ENCODE measurements at regions not wholly inside any gene's neighbourhood (a gene's known extent, or its start where the extent isn't known, plus 50 kb on each side); places are given as distances from the start of the nearest gene placed in this dataset.
"Not testable (repeated sequence)": the region's sequence is repeated elsewhere in the genome, so short reads cannot be mapped to it uniquely, and the experiment has no call there.

DNA sequence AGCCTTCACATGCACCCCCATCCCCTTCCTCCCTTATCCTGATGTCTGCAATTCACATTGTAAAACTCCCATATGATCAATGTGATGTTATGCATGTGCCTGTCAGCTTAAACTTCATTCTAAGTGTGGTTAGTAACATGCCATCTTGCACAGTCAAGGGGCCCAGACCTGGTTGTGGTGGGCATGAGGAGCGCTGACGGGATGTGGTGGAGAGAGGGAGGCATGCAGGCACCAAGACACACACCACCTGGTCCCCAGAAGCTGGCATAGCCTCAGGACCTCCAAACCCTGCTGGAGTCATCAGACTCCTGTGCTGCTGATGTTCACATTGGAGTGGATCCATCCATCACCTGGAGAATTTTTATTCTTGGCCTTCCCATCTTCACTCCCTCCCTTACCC, 90.5 kb upstream of the ABCC4 start:
- DNase-seq: no peak

DNA sequence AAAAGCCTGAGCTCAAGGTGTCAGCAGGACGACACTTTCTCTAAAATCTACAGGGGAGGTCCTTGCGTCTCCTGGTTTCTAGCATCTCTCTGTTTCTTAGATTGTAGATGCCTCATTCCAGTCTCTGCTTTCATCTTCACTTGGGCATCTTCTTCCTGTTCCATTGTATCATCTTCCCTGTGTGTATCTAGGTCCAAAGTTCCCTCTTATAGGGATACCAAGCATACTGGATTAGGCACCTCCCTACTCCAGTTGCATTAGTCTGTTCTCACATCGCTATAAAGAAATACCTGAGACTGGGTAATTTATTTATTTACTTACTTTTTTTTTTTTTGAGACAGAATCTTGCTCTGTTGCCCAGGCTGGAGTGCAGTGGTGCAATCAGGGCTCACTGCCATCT, 91.3 kb upstream of the ABCC4 start:
- no peak for DNase-seq

DNA sequence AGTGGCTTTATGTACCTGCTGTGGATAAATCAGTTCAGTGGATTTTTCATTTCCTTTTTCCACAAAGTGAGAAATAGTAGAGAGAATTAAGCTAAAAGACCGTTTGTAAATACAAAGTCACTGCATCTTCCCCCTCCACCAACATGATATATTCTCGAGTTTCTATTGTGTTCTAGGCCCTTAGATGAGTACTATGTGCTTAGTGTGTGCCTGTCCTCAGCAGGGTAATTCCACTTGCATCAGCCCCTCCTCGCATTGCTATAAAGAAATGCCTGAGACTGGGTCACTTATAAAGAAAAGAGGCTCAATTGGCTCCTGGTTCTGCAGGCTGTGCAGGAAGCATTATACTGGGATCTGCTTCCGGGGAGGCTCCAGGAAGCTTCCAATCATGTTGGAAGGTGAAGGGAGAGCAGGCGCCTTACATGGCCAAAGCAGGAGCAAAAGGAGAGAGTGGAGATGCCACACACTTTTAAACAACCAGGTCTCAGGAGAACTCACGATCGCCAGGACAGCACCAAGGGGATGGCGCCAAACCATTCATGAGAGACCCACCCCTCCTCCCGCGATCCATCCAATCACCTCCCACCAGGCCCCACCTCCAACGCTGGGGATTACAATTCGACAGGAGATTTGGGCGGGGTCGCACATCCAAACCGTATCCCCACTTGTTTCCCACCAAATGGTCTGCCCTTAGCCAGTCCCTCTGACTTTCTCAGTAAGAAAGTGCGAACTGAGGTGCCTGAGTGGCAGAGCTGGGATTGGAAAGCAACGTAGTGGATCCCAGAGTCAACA, 102.3 kb upstream of the ABCC4 start:
- no peak for DNase-seq

DNA sequence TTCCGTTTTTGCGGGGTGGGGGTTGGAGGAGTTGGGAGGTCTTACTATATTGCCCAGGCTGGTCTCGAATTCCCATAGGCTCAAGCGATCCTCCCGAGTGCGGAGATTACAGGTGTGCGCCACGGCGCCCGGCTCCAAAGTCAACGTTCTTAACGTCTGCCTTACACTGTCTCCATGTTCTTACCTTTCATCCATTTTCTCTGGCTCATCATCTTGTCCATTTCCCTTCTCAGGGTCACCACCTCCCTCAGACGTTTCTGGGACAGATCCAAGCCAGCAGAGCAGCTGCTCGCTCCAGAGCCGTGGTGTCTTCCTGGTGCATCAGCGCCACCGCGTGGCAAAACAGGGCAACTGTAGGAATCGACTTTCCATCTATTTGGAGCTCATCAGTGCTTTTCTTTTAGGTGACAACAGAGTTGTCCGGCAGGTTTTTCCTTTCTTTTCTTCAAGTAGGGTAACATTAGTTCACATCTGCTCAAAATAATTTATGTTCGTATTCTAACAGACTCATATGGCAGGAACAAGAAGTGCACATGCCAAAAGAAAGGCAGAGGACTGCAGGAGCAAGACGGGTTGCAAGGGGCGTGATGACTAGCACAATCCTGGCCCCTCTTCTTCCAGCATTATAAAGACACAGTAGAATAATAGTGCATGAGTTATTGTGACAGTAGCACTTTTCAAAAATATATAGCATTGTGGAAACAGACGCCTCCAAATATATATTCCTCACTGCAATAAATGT, 103.1 kb upstream of the ABCC4 start:
- peak; percentile 36 for DNase-seq

DNA sequence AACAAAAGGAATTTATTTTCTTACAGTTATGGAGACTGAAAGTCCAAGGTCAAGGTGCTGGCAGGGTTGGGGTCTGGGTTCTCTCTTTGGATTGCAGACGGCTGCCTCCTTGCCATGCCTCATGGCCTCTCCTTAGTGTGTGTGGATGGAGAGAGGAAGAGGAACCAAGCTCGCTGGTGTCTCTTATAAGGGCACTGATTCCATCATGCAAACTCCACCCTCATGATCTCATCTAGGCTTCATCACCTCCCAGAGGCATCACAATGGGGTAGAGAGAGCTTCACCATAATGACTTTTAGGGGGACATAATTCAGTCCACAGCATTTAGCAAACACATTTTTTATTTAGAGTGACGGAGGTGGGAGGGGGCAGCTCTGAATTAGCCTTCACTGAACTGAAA, 104.9 kb upstream of the ABCC4 start:
- no peak for DNase-seq

DNA sequence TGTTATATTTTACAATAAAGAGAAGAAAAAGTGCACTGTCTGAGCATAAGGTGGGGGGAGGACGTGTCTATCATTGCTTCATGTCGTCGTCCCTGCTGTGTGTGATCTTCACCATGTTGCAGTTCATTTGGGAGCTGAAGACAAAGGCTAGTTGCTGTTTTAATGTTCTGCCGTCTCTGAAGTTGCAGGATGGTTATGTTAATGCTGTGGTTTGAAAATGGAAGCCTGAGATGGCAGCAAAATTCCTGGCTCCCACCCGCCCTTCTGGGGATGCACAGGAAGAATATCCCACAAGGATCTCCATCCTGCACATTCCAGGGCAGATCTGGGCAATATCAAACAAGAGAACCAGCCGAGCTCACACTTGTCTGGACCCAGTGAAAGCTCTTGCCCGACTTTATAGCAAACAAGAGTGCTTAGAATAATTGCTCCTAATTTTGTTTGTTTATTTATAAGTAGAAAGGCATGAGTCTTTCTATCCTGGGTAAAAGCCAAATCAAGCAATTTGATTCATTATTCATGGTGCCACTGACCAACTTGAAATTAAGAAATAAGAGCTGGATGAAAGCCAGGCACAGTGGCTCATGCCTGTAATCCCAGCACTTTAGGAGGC, 110.3 kb upstream of the ABCC4 start:
- DNase-seq: no peak

DNA sequence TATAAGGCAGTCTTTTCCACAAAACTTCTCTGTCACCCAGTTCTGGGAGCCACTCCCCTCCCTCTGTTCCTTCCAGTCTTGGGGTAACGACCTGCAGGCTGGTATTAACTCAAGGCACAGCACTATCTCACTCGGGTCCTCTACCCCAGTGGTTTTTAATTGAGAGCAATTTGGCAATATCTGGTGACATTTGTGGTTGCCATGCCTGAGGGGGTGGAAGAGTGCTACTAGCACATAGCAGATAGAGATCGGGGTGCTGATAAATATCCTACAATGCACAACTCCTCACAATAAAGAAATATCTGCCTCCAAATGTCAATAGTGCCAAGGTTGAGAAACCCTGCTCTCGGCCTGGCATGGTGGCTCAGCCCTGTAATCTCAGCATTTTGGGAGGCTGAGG, 117.7 kb upstream of the ABCC4 start:
- no peak for DNase-seq

DNA sequence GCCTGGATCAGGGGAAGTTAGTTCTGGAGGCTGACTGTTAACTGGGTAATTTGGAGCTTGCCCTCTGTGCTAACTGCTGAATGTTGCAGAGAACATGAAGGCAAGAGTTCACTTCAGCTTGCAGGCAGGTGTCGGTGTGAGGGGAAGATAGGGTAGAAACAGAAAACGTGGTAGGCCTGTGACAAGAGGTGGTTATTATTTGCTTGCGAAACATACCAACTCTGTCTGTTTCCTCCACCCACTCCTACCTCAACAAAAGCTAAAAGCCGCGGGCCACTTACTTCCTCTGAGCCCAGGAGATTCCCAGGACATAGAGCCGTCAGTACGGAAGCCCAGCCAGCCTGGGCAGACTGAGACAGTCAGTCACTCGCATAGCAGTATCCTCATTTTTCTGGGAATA, 119.2 kb upstream of the ABCC4 start:
- DNase-seq: no peak

DNA sequence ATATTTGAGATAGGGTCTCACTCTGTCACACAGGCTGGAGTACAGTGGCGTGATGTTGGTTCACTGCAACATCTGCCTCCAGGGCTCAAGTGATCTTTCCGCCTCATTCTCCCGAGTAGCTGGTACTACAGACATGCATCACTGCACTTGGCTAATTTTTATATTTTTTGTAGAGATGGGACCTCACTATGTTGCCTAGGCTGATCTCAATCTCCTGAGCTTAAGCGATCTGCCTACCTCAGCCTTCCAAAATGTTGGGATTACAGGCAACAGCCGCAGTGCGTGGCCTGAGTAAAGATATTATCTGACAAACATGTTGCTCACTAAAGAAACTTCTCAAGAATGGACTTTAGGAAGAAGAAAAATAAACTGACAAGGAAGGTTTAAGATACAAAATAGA, 125.4 kb upstream of the ABCC4 start:
- DNase-seq: no peak

DNA sequence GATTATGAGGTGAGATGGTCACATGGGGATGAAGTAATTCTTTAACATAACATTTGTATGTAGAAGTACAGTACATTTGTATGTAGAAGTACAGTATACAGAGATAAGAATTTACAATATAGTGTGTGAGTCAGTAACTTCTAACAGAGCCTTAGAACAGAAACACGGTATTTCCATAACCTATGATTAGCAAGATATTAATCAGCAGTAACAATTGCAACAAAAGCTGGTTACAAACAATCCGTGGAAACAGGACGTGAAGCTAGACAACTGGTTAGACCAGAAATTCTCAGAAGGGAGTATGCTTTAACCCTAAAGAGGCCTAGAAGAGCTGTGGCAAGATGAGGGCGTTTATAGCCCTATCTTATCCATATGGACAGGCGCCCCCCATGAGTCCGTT, 122.0 kb upstream of the CLDN10 start:
- DNase-seq: not testable (repeated sequence)

DNA sequence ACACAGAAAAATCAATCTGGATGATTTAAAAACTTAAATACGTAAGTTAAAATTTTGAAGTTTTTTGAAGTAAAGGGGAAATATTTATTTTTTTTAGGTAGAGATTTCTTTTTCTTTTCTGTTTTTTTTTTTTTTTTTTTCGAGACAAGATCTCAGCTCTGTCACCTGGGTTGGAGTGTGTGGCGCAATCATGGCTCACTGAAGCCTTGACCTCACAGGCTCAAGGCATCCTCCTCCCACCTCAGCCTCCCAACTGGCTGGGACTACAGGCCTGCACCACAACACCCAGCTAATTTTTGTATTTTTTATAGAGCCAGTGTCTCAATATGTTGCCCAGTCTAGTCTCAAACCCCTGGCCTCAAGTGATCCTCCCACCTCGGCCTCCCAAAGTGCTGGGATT, 120.4 kb upstream of the CLDN10 start:
- no peak for DNase-seq

DNA sequence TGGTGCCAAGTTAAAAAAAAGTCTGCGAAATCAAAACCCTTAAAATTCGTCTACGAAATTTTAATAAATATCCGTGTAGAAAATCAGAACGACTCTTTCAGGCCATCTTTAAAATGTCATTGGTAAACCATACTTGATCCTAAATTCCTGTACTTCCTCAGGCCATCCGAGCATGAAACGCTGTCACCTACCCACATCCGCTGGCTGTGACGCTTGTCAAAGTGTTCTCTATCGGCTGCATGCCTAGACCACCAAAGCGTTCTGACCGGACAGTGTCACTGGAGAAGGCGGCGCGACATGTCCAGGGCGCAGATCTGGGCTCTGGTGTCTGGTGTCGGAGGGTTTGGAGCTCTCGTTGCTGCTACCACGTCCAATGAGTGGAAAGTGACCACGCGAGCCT, 119.0 kb upstream of the CLDN10 start:
- no peak for DNase-seq

DNA sequence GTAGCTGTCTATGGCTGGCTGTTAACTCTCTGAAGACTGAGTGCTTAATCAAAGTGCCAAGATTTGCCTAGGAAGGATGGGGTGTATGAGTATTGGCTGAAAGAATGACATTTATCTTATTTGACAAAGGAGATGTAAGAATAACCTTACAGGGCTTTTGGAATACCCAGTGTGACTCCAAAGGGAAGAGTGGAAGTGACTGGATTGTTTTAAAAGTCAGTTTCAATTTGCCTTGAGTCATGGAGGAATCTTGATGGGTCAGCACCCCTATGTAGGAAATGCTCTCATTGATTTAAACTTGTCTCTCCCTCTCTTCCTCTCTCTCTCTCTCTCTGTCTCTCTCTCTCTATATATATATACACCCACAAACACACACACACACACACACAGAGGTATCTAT, 118.4 kb upstream of the CLDN10 start:
- no peak for DNase-seq

DNA sequence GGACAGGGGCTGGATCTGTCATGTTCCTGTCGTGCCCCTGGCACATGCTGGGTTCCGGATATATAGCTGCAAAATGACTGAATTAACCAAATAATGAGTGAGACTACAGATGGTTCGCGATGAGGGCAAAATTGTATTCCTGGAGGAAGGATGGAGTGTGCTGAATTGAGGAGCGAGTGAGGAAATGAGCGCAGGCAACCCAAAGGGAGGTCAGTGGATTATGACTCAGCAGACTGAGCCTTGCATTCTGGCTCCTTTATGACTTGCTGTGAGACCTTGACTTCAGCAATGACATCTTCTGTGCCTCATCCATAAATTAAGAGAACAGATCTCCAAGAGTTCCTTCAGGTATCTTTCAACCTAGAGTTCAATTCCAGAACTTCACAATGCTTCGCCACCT, 115.0 kb upstream of the CLDN10 start:
- no peak for DNase-seq

DNA sequence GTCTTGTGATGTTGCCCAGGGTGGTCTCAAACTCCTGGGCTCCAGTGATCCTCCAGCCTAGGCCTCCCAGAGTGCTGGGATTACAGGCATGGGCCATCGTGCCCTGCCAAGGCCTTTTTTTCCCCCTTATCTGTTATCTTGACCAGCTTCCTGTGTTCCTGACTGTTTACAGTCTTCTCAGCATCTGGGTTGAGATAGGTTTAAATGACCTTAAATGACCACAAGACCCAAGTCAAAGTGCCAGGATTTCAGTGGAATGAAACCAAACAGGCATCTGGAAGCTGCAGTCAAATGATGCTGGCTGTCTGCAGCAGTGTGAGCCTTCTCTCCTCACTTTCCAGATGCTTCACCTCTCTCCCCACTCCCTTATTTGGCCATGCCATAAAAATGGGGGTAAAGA, 114.2 kb upstream of the CLDN10 start:
- no peak for DNase-seq

DNA sequence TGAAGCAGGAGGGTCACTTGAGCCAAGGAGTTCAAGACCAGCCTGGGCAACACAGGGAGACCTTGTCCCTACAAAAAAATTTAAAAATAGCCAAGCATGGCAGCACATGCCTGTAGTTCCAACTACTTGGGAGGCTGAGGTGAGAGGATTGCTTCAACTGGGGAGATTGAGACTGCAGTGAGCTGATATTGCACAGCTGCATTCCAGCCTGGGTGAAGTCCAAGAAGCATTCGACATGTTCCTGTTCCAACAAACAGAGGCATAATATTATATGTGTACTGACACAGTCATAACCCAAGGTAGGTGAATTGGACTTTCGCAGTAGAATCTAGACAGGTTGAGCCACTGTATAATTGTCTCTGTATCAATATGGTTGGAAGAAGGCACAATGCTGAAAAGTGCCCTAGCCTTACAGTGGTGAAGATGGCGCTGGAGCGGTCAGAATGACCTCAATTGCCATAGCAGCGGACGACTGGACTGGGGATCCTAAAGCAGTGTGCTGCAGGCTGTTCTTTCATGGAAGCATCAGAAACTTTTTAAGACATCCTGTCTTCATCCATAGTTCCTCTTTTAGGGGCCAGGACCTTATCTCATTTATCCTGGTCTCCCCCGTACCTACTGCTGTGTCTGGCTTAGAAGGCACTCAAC, 112.0 kb upstream of the CLDN10 start:
- DNase-seq: no peak

DNA sequence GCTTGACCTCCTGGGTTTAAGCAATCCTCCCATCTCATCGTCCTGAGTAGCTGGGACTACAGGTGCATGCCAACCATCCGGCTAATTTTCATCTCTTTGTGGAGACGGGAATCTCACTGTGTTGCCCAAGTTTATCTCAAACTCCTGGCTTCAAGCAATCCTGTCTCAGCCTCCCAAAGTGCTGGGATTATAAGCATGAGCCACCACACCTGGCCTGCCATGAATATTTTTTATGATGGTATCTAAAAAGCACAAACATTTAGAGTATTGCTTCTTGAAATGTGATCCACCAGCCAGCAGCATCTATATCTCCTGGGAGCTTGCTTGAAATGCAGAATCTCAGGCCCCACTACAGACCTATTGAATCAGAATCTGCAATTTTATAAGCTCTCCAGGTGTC, 111.2 kb upstream of the CLDN10 start:
- DNase-seq: no peak

DNA sequence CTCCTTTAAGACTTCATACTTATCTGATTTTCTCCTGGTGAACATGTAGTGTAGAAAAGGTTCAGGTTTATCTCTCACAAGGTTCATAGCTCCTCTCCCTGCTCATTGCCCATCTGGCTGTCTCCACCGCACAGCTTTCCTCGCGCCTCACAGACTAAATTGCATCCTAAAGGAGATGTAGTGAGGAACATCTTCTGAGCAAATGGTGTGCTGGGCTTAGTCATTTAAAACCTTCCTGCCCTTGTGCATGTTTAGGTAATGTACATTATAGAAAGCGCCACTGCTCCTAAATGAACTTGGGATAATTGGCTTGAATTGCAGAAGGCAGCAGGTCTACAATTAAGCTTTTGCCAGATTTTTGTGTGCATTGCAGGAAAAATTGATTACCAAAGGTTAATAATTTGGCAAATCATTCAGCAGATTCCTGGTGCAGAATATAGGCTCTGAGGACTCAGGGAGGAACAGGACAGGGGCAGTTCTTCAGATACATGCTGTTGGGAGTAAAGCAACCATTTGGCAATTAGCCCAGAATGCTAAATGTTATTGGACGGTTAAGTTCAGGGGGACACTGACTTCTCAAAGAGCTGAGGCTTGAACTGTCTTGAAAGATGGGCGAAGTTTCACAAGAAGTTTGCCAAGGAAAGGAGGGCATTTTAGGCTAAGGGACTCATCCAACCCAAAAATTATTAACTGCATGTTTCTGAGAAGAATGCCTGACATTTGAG, 108.4 kb upstream of the CLDN10 start:
- no peak for DNase-seq

DNA sequence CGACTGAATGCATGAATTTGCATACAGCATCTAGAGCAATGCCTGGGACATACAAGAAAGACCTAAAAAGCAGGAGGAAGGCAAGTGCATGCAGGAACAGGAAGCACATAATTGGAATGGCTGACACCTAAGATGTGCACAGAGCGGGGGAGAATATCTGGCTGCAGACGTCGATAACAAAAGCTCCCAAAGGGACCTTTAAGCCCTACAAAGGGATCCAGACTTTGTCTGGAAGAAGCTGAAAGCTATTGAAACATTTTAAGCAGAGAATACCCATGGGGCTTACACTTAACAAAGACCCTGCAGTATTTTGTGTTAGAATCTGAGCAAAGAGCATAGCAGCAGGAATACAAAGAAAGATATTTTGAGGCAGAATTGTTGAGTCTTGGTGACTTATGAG, 107.4 kb upstream of the CLDN10 start:
- DNase-seq: no peak

DNA sequence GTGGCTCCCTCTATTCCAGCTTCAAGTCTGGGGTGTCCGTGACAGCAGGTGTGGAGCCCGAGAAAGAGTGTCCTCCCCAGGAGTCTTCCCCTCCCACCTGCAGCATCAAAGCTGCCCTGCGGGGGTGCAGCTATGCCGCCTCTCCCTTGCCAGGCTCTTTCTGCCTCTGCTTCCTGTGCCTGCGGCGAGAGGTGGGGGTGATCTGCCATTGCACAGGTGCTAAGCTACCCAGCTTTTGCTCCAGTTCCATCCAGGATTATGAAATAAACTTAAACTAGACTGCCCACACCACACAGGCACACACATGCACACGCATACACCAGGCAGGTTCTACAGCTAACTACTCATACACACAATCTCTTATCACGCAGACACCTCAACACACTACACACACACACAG, 104.7 kb upstream of the CLDN10 start:
- DNase-seq: no peak

DNA sequence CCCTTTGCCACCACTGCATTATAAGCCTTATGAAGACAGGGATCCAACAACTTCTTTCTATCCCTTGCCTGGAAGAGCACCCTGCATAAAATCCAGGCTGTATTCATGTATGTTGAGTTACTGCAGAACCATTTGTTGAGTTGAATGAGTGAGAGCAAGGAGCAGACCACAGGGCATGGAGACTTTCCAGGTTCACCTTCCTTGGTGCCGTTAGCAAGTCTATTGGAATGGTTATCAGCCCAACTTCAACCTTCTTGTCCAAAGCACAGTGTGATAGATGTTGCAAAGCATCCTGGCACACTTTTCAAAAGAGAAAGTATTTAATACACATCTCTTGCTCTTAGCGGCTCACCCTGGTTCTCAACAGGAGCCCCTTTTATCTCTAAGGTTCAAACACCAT, 100.9 kb upstream of the CLDN10 start:
- no peak for DNase-seq

DNA sequence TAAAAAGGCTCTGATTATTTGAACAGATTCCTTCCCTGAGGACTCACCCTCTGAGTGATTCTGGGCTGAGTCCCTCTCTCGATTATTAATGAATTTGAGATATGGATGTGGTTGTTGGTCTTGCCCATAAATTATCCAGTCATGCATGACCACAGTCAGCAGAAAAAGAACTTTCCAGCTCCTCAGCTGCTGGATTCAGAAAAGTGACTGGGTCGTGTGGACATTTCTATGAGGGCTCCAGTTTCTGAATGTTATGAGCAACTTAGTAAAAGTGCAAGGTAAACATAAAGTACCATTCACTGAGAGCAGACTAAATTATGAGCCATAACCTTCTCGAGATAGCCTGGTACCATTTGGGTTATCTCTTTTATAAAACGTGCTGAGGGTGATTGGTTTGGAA, 100.1 kb upstream of the CLDN10 start:
- no peak for DNase-seq

DNA sequence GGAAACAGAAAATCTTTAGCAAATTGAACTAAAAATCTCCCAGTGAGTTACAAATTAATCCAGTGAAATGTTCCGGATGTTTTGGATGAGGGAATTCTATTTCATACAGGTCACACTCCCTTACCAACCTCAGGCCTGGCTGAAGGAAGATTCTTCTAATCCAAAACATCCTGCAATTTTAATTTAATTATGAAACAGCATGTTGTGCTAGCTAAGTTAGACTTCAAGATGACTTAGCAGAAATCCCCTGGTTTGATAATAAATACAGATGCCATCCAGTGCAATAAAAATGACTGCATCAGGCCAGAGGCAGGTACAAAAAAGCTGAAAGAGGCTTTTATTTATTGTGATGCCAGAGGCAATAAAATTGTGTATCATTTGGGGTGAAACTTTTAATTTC, 96.7 kb upstream of the CLDN10 start:
- DNase-seq: no peak
